Psoas muscle (tissue), 7 donors: ENCODE measurements at regions not wholly inside any gene's neighbourhood (a gene's known extent, or its start where the extent isn't known, plus 50 kb on each side); places are given as distances from the start of the nearest gene placed in this dataset.

Source experiments
- ATAC-seq, 4 donors: fragments of 200-7000 bp; cut with Tn5 transposase; one replicate each; pipeline ENCODE4 v1.9.1; 2020; ENCODE audit warnings: moderate library complexity in 3 of 4, mild to moderate bottlenecking in 2 of 4
- DNase-seq, 2 donors: peaks; one replicate each; pipeline ENCODE4 v3.0.0-alpha.2; 2020
- H3K27ac ChIP-seq: fragments of 200-600 bp; one replicate; pipeline ENCODE4 v1.8.0; 2022
- H3K27me3 ChIP-seq, 3 donors: fragments of 200-600 bp in 1 of 3; one replicate each; pipeline versions ENCODE4 v1.6.1 to v1.8.0; 2013 to 2022; ENCODE audit warnings: low read length in 2 of 3, mild to moderate bottlenecking in 2 of 3, moderate library complexity in 1 of 3; ENCODE audit not compliant: insufficient read depth in 3 of 3
- H3K36me3 ChIP-seq, 2 donors: fragments of 200-600 bp in 1 of 2; one replicate each; pipeline versions ENCODE4 v1.6.1 to v1.8.0; 2013 to 2022; ENCODE audit warnings: low read depth in 1 of 2, mild to moderate bottlenecking in 1 of 2, moderate library complexity in 1 of 2; ENCODE audit not compliant: insufficient read depth in 1 of 2
- H3K4me1 ChIP-seq: fragments of 200-600 bp; one replicate; pipeline ENCODE4 v1.8.0; 2022
- H3K4me3 ChIP-seq: fragments of 200-600 bp; one replicate; pipeline ENCODE4 v1.8.0; 2022; ENCODE audit warnings: mild to moderate bottlenecking
- H3K9me3 ChIP-seq: fragments of 200-600 bp; one replicate; pipeline ENCODE4 v1.8.0; 2022
- WGBS, 3 donors: extraction: QIAGEN DNeasy Blood & Tissue Kit; methylation state at CpG; one replicate each; pipeline versions ENCODE4 v1.1.6 to v1.1.7; 2013; 5-methylcytosine and 5-hydroxymethylcytosine counted together
- intact Hi-C, 2 donors: fragments of 100-400 bp; cut with DNase I; formaldehyde crosslinking; loops; one replicate each; pipeline versions ENCODE4 v1.11.0 to v1.14.2; 2022
- TF ChIP-seq, protein P1 (sequence below): fragments of 200-600 bp; IDR thresholded peaks from one replicate; pipeline ENCODE4 v1.8.0; 2022; ENCODE audit warnings: antibody characterized with exemption
- donor health status: healthy with polysubstance abuse.
- donor health status: DM: no; HTN: no; CAD: no; lungs with moderate emphysema.
- donor health status: Bipolar disorder and iron deficiency.
- donor health status: healthy.
- donor health status: DM: yes; HTN: yes; CAD: no.
- donor health status: DM: no; HTN: no; CAD: no.
- donor health status: DM: yes; HTN: yes; CAD: no.

DNA sequence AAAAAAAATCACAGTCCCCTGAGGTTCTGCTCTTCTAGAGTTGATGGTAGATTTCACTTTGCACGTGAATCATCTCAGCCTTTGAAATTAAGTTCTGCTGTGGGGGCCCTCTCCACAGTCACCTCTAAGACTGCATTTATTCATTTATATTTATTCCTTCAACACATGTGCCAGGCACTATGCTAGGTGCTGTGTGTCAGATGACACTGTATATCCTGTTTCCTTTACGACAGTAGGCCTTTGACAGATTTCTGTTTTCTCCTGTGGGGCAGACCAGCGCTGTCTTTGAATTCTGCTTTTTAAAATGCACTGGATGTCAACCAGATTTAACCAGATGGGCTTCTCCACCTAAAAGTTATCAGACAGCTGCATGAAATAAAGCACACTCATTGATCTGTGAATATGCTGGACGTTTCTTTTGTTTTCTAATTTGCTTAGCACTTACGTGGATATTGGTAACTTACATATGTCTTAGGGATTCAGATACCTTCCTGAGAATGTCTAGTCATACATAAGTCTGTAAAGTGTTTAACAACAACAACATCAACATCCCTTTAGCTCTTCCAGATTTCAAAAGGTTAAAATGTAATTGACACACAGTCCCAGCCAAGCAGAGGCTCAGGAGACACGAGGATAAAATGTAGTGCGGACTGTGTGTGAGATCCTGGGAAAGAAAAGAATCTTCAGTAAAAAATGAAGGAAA lies 525.5 kb upstream of the MCTP2 start:
- H3K36me3 ChIP-seq: no peaks in the 10 kb centered on the region
- no peaks in the 10 kb centered on the region for H3K27me3 ChIP-seq
- intact Hi-C loops: no loop called here
- no peak for ATAC-seq
- no peaks in the 10 kb centered on the region for H3K9me3 ChIP-seq
- WGBS, 3 donors: 44 to 68% (median 51%) methylated on average over 7 of the region's 7 CpGs
- DNase-seq: no peak
- H3K4me3 ChIP-seq: no peak overlapping the region
- H3K4me1 ChIP-seq: no peaks in the 10 kb centered on the region
- TF ChIP-seq, protein P1, sequence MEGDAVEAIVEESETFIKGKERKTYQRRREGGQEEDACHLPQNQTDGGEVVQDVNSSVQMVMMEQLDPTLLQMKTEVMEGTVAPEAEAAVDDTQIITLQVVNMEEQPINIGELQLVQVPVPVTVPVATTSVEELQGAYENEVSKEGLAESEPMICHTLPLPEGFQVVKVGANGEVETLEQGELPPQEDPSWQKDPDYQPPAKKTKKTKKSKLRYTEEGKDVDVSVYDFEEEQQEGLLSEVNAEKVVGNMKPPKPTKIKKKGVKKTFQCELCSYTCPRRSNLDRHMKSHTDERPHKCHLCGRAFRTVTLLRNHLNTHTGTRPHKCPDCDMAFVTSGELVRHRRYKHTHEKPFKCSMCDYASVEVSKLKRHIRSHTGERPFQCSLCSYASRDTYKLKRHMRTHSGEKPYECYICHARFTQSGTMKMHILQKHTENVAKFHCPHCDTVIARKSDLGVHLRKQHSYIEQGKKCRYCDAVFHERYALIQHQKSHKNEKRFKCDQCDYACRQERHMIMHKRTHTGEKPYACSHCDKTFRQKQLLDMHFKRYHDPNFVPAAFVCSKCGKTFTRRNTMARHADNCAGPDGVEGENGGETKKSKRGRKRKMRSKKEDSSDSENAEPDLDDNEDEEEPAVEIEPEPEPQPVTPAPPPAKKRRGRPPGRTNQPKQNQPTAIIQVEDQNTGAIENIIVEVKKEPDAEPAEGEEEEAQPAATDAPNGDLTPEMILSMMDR: no peak
- no peak overlapping the region for H3K27ac ChIP-seq

DNA sequence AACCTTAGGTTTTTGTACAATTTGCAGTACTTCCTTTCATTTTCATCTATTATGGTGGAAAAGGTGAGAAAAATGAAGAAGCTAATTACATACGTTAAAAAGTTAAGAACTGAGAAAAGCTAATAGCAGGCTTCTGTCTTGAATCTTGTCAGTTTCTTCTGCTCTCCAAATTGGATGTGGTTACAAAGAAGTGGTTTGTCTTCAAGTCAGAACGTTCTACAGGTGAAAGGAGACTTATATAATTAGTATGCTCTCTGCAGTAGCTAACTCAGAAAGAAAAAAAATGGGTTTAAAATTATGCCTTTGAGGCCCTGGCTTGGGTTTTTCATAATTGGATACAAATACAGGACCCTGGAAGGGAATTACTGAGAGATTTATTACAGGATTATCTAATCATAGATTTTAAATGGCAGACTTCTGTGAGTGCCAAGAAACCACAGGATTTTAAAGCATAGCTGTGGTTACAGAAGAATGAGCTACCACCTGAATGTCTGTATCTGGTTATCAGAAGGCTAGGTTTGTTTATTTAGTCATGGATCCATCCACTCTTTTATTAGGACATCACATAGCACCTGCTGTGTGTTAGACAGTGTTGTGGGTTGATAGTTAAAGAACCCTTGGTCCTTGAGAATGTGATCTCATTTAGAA lies 528.1 kb upstream of the MCTP2 start:
- TF ChIP-seq, protein P1: no peak
- Histone ChIP-seq H3K4me3 (no peak overlapping the region), H3K27ac (no peak overlapping the region), H3K4me1 (no peaks in the 10 kb centered on the region), H3K36me3 (no peaks in the 10 kb centered on the region), H3K27me3 (no peaks in the 10 kb centered on the region), H3K9me3 (peaks cover 2% of the 10 kb centered on the region)
- intact Hi-C loops: no loop called here
- WGBS, 3 donors: 68 to 77% (median 76%) methylated on average over 2 of the region's 2 CpGs
- no peak for ATAC-seq
- no peak for DNase-seq

DNA sequence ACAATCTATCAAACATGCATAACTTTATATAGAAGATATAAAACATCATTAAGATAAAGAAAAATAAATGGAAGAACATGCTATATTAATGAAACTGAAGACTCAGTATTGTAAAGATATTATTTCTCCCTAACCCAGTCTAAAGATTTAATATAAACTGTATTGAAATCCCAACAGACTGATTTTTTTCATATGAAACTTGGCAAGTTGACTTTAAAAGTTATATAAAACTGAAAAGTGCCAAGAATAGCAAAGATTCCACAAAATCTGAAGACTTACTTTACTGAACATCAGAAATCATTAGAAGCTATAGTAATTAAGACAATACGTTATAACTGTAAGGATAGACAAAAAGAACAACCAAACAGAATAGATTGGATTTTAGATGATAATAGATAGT lies 531.3 kb upstream of the MCTP2 start:
- DNase-seq (no peak), ATAC-seq (no peak)
- Histone ChIP-seq H3K9me3 (peaks cover 11% of the 10 kb centered on the region), H3K27me3 (no peaks in the 10 kb centered on the region), H3K4me3 (no peak overlapping the region), H3K27ac (no peak overlapping the region), H3K4me1 (no peaks in the 10 kb centered on the region), H3K36me3 (no peaks in the 10 kb centered on the region)
- TF ChIP-seq, protein P1: no peak
- WGBS, 3 donors: 86 to 93% (median 93%) methylated on average over 1 of the region's 1 CpG
- intact Hi-C loops: no loop called here

DNA sequence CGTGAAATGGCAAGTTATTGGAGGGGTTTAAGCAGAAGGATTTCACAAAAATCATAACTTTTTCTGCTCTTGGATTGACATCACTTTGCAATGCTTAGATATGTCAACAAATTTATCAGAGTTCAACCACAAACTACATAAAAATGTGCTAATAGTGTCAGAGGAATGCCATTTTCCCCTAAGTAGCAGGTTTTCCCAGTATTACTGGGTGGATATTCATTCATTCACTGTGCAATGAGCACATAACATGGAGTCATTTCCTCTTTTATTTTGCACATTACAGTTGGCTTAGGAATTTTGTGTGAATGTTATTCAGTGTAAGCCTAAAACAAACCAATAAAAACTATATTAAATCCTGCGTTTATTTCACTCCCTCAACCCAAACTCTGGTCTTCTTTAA lies 537.3 kb upstream of the MCTP2 start:
- ATAC-seq (no peak), DNase-seq (no peak)
- H3K27me3 ChIP-seq: peaks cover 0 to 2% (median 0%) of the 10 kb centered on the region in 3 donors
- no peaks in the 10 kb centered on the region for H3K36me3 ChIP-seq
- no peaks in the 10 kb centered on the region for H3K4me1 ChIP-seq
- no peak overlapping the region for H3K4me3 ChIP-seq
- TF ChIP-seq, protein P1: no peak
- H3K27ac ChIP-seq: no peak overlapping the region
- 68 to 86% (median 84%) methylated on average over 2 of the region's 2 CpGs for WGBS, 3 donors
- intact Hi-C loops: no loop called here
- H3K9me3 ChIP-seq: peaks cover 11% of the 10 kb centered on the region
